Astrocyte (in vitro differentiated cells and primary cell): ENCODE measurements at regions not wholly inside any gene's neighbourhood (a gene's known extent, or its start where the extent isn't known, plus 50 kb on each side); places are given as distances from the start of the nearest gene placed in this dataset.

ENCODE experiments used
- DNase-seq: peaks from one replicate; pipeline ENCODE4 v3.0.0-alpha.2; 2010; ENCODE audit warnings: low read depth
- FAIRE-seq: peaks from 2 replicates; lab custom pipeline; 2011; peaks lifted over from hg19 to GRCh38; lab: Jason Lieb, UNC
- H2AFZ ChIP-seq: 2 replicates; pipeline ENCODE4 v1.6.0; 2012; ENCODE audit warnings: low read depth, low read length, inconsistent platforms
- H3K27ac ChIP-seq: 2 replicates; pipeline ENCODE4 v1.5.1; 2011; ENCODE audit warnings: low read depth, low read length, inconsistent platforms
- H3K27me3 ChIP-seq: 2 replicates; pipeline ENCODE4 v1.6.0; 2011; ENCODE audit warnings: low read length, inconsistent platforms; ENCODE audit not compliant: insufficient read depth
- H3K36me3 ChIP-seq: 2 replicates; pipeline ENCODE4 v1.5.1; 2011; ENCODE audit warnings: low read length, inconsistent platforms; ENCODE audit not compliant: insufficient read depth
- H3K4me1 ChIP-seq: 2 replicates; pipeline ENCODE4 v1.5.1; 2011; ENCODE audit warnings: low read length, inconsistent platforms; ENCODE audit not compliant: insufficient read depth
- H3K4me2 ChIP-seq: 2 replicates; pipeline ENCODE4 v1.6.0; 2012; ENCODE audit warnings: low read length, inconsistent platforms
- H3K4me3 ChIP-seq: 2 replicates; pipeline ENCODE4 v1.5.1; 2011; ENCODE audit warnings: low read depth, mild to moderate bottlenecking, low read length, inconsistent platforms; ENCODE audit not compliant: insufficient read depth
- H3K79me2 ChIP-seq: 2 replicates; pipeline ENCODE4 v1.6.0; 2012; ENCODE audit warnings: mild to moderate bottlenecking, low read length, inconsistent platforms; ENCODE audit not compliant: insufficient read depth
- H3K9ac ChIP-seq: 2 replicates; pipeline ENCODE4 v1.6.0; 2012; ENCODE audit warnings: mild to moderate bottlenecking, low read length, inconsistent platforms
- H3K9me3 ChIP-seq: 2 replicates; pipeline ENCODE4 v1.5.1; 2012; ENCODE audit warnings: low read depth, mild to moderate bottlenecking, low read length, inconsistent platforms; ENCODE audit not compliant: insufficient read depth
- H4K20me1 ChIP-seq: 2 replicates; pipeline ENCODE4 v1.6.0; 2012; ENCODE audit warnings: low read length, inconsistent platforms; ENCODE audit not compliant: insufficient read depth
- H3K27ac Mint-ChIP-seq: one replicate; pipeline ENCODE4 v1.8.0; 2021; ENCODE audit warnings: mild to moderate bottlenecking, mixed read lengths; ENCODE audit not compliant: unreplicated experiment
- H3K27me3 Mint-ChIP-seq: one replicate; pipeline ENCODE4 v1.8.0; 2021; ENCODE audit warnings: low read depth, mixed read lengths; ENCODE audit not compliant: unreplicated experiment
- H3K36me3 Mint-ChIP-seq: one replicate; pipeline ENCODE4 v1.8.0; 2021; ENCODE audit warnings: low read depth, mixed read lengths; ENCODE audit not compliant: unreplicated experiment
- H3K4me1 Mint-ChIP-seq: one replicate; pipeline ENCODE4 v1.8.0; 2021; ENCODE audit warnings: low read depth, mixed read lengths; ENCODE audit not compliant: unreplicated experiment
- H3K4me3 Mint-ChIP-seq: one replicate; pipeline ENCODE4 v1.8.0; 2021; ENCODE audit warnings: mild to moderate bottlenecking, moderate library complexity, mixed read lengths; ENCODE audit not compliant: unreplicated experiment
- H3K9me3 Mint-ChIP-seq: one replicate; pipeline ENCODE4 v1.8.0; 2021; ENCODE audit warnings: mild to moderate bottlenecking, mixed read lengths; ENCODE audit not compliant: unreplicated experiment
- CTCF ChIP-seq: IDR thresholded peaks from 2 replicates; pipeline ENCODE4 v1.5.1; 2011; ENCODE audit warnings: low read depth, mild to moderate bottlenecking, inconsistent platforms, low read length, moderate library complexity; ENCODE audit not compliant: insufficient read depth
- EZH2 ChIP-seq: IDR thresholded peaks from 2 replicates; pipeline ENCODE4 v1.6.1; 2012; ENCODE audit warnings: mild to moderate bottlenecking, low read length, inconsistent platforms; ENCODE audit not compliant: insufficient read depth

DNA sequence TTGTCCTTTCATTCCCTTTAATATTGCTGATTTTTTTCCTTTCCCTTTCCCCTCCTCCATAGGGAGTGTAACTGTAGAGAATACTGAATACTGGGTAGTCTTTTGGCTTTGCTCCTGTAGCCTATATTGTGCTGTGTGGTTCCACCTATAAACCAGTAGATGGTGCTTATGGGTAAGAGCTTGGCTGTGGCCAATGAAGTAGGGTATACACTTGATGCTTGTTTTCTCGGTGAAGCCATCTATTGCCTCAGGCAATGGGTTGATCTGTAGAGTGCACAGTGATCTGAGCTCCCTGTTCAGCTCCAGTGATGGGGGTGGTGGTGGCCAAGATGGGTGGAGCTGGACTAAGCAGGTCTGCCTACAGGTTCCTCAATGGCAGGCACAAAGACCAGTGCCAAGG lies 203.3 kb upstream of the IMPG1 start:
- Histone ChIP-seq H3K36me3 (no peaks in the 10 kb centered on the region), H3K27ac (no peak overlapping the region), H3K4me1 (no peaks in the 10 kb centered on the region), H3K9me3 (peaks cover 6% of the 10 kb centered on the region), H3K4me3 (no peak overlapping the region), H3K9ac (no peak overlapping the region), H3K79me2 (no peaks in the 10 kb centered on the region), H3K27me3 (no peaks in the 10 kb centered on the region), H4K20me1 (no peaks in the 10 kb centered on the region), H3K4me2 (no peak overlapping the region), H2AFZ (no peak overlapping the region)
- peaks cover 7% of the 10 kb centered on the region for H3K9me3 Mint-ChIP-seq
- no peak for TF ChIP-seq CTCF
- TF ChIP-seq EZH2 = no peak
- H3K27ac Mint-ChIP-seq = no peak overlapping the region
- FAIRE-seq (no peak), DNase-seq (no peak)
- no peaks in the 10 kb centered on the region for H3K36me3 Mint-ChIP-seq
- no peak overlapping the region for H3K4me3 Mint-ChIP-seq
- no peaks in the 10 kb centered on the region for H3K4me1 Mint-ChIP-seq
- H3K27me3 Mint-ChIP-seq = no peaks in the 10 kb centered on the region

- Histone ChIP-seq H3K36me3 (no peaks in the 10 kb centered on the region), H3K9me3 (peaks cover 5% of the 10 kb centered on the region), H3K9ac (no peak overlapping the region), H3K4me1 (no peaks in the 10 kb centered on the region), H3K27me3 (no peaks in the 10 kb centered on the region), H3K4me3 (no peak overlapping the region), H3K27ac (no peak overlapping the region), H2AFZ (no peak overlapping the region), H3K79me2 (no peaks in the 10 kb centered on the region), H3K4me2 (no peak overlapping the region), H4K20me1 (no peaks in the 10 kb centered on the region)
- peaks cover 6% of the 10 kb centered on the region for H3K4me1 Mint-ChIP-seq
- no peak overlapping the region for H3K4me3 Mint-ChIP-seq
- peaks cover 3% of the 10 kb centered on the region for H3K36me3 Mint-ChIP-seq
- no peak overlapping the region for H3K27ac Mint-ChIP-seq
- TF ChIP-seq EZH2 (no peak), CTCF (no peak)
- FAIRE-seq (no peak), DNase-seq (no peak)
- H3K27me3 Mint-ChIP-seq = no peaks in the 10 kb centered on the region
- peaks cover 22% of the 10 kb centered on the region for H3K9me3 Mint-ChIP-seq
Observed at GRCh38 chr6:76264468-76264867, 192.0 kb upstream of the IMPG1 start.

DNA sequence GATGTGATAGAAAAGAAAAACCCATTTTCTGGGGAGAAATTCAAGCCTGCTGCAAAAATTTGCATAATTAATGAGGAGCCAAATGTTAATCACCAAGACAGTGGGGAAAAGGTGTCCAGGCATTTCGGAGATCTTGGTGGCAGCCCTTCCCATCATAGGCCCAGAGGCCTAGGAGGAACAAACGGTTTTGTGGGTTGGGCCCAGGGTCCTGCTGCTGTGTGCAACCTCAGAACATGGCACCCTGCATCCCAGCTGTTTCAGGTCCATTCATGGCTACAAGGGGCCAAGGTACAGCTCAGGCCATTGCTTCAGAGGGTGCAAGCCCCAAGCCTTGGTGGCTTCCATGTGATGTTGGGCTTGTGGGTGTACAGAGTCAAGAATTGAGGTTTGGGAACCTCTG lies 189.8 kb upstream of the IMPG1 start:
- Histone ChIP-seq H3K4me3 (no peak overlapping the region), H3K79me2 (no peaks in the 10 kb centered on the region), H3K36me3 (no peaks in the 10 kb centered on the region), H3K9ac (no peak overlapping the region), H3K4me2 (no peak overlapping the region), H4K20me1 (no peaks in the 10 kb centered on the region), H2AFZ (no peak overlapping the region), H3K27ac (no peak overlapping the region), H3K9me3 (peaks cover 5% of the 10 kb centered on the region), H3K27me3 (no peaks in the 10 kb centered on the region), H3K4me1 (no peaks in the 10 kb centered on the region)
- Mint-ChIP-seq H3K27ac (no peak overlapping the region), H3K9me3 (peaks cover 22% of the 10 kb centered on the region), H3K36me3 (peaks cover 3% of the 10 kb centered on the region), H3K4me3 (no peak overlapping the region), H3K4me1 (peaks cover 6% of the 10 kb centered on the region), H3K27me3 (no peaks in the 10 kb centered on the region)
- TF ChIP-seq EZH2 (no peak), CTCF (no peak)
- FAIRE-seq (no peak), DNase-seq (no peak)
